Common myeloid progenitor, CD34-positive (primary cell): ENCODE measurements at regions not wholly inside any gene's neighbourhood (a gene's known extent, or its start where the extent isn't known, plus 50 kb on each side); places are given as distances from the start of the nearest gene placed in this dataset.
A peak's percentile ranks its signal among the peaks of the same experiment; 100 is the strongest.
"Not testable (repeated sequence)": the region's sequence is repeated elsewhere in the genome, so short reads cannot be mapped to it uniquely, and the experiment has no call there.

Experiments used
- CTCF ChIA-PET: fragments of 350-600 bp; sonication (Branson Sonifier 250); formaldehyde crosslinking; loops from one replicate; lab custom pipeline; 2021; ENCODE audit warnings: antibody characterized with exemption; lab: Charles Lee
- POLR2A ChIA-PET: fragments of 350-600 bp; sonication (Branson Sonifier 250); formaldehyde crosslinking; loops from one replicate; lab custom pipeline; 2021; ENCODE audit warnings: antibody characterized with exemption; lab: Charles Lee
- DNase-seq, 3 donors: peaks; one replicate each; pipeline versions ENCODE4 v3.0.0 to v3.0.0-alpha.2; 2013
- H3K27ac ChIP-seq, 2 experiments: 1 replicate in 1 of 2; 2 replicates in 1 of 2; pipeline ENCODE4 v1.7.0; 2013; ENCODE audit warnings: inconsistent platforms in 2 of 2, low read length in 2 of 2, mild to moderate bottlenecking in 2 of 2, low read depth in 1 of 2, moderate library complexity in 1 of 2; ENCODE audit not compliant: severe bottlenecking in 2 of 2, insufficient read depth in 1 of 2, poor library complexity in 1 of 2
- H3K27me3 ChIP-seq, 5 experiments: replicated peaks in 2 of 5; 1 replicate in 3 of 5; 2 replicates in 2 of 5; pipeline versions ENCODE4 v1.6.1 to v1.7.0; 2013; ENCODE audit warnings: low read length in 4 of 5, mild to moderate bottlenecking in 2 of 5, moderate library complexity in 2 of 5, inconsistent platforms in 1 of 5; ENCODE audit not compliant: insufficient read depth in 5 of 5, control insufficient read depth in 4 of 5
- H3K36me3 ChIP-seq, 4 experiments: 1 replicate in 2 of 4; 2 replicates in 2 of 4; pipeline versions ENCODE4 v1.6.1 to v1.7.0; 2013; ENCODE audit warnings: low read length in 3 of 4, control low read depth in 1 of 4, mild to moderate bottlenecking in 1 of 4; ENCODE audit not compliant: control insufficient read depth in 4 of 4, insufficient read depth in 4 of 4
- H3K4me1 ChIP-seq, 4 experiments: 1 replicate in 3 of 4; 2 replicates in 1 of 4; pipeline versions ENCODE4 v1.6.1 to v1.7.1; 2013; ENCODE audit warnings: low read length in 3 of 4, mild to moderate bottlenecking in 3 of 4, control low read depth in 1 of 4, inconsistent platforms in 1 of 4, moderate library complexity in 1 of 4; ENCODE audit not compliant: control insufficient read depth in 4 of 4, insufficient read depth in 4 of 4; ENCODE audit errors: control extremely low read depth in 1 of 4
- H3K4me3 ChIP-seq, 7 experiments: 1 replicate in 4 of 7; 2 replicates in 3 of 7; pipeline versions ENCODE4 v1.5.1 to v1.7.0; 2013; ENCODE audit warnings: mild to moderate bottlenecking in 7 of 7, low read length in 6 of 7, moderate library complexity in 6 of 7, inconsistent platforms in 2 of 7, low read depth in 2 of 7, control low read depth in 1 of 7; ENCODE audit not compliant: insufficient read depth in 4 of 7, control insufficient read depth in 1 of 7; ENCODE audit errors: extremely low read depth in 1 of 7
- H3K9me3 ChIP-seq, 5 experiments: 1 replicate in 4 of 5; 2 replicates in 1 of 5; pipeline versions ENCODE4 v1.6.1 to v1.7.1; 2013; ENCODE audit warnings: low read length in 4 of 5, mild to moderate bottlenecking in 2 of 5, inconsistent platforms in 1 of 5, low read depth in 1 of 5, moderate library complexity in 1 of 5; ENCODE audit not compliant: control insufficient read depth in 4 of 5, insufficient read depth in 2 of 5; ENCODE audit errors: control extremely low read depth in 1 of 5
- whole genome bisulfite sequencing: methylation state at CpG from one replicate; pipeline ENCODE4 v1.1.5; 2013; ENCODE audit not compliant: insufficient coverage; 5-methylcytosine and 5-hydroxymethylcytosine counted together

- WGBS, result no CpG with 5 or more reads among the region's 2 CpGs
- Histone ChIP-seq H3K4me3 (no peak overlapping the region), H3K4me1 (no peaks in the 10 kb centered on the region), H3K36me3 (no peaks in the 10 kb centered on the region), H3K27me3 (no peaks in the 10 kb centered on the region), H3K27ac (no peak overlapping the region), H3K9me3 (peaks cover 0 to 7% (median 0%) of the 10 kb centered on the region in 5 experiments)
- ChIA-PET POLR2A (no interaction called here), CTCF (no interaction called here)
- no peak for DNase-seq
Measured at GRCh38 chr7:8357536-8357935, 75.9 kb upstream of the NXPH1 start.

- ChIA-PET CTCF (no interaction called here), POLR2A (no interaction called here)
- no peak overlapping the region for H3K4me3 ChIP-seq
- WGBS, result 42% methylated on average over 1 of the region's 1 CpG
- peaks cover 0 to 7% (median 0%) of the 10 kb centered on the region in 5 experiments for H3K9me3 ChIP-seq
- H3K27ac ChIP-seq, result no peak overlapping the region
- no peak for DNase-seq
- H3K36me3 ChIP-seq, result no peaks in the 10 kb centered on the region
- H3K4me1 ChIP-seq, result no peaks in the 10 kb centered on the region
- H3K27me3 ChIP-seq, result no peaks in the 10 kb centered on the region
Measured at GRCh38 chr7:8360564-8361153, 72.8 kb upstream of the NXPH1 start.

DNA sequence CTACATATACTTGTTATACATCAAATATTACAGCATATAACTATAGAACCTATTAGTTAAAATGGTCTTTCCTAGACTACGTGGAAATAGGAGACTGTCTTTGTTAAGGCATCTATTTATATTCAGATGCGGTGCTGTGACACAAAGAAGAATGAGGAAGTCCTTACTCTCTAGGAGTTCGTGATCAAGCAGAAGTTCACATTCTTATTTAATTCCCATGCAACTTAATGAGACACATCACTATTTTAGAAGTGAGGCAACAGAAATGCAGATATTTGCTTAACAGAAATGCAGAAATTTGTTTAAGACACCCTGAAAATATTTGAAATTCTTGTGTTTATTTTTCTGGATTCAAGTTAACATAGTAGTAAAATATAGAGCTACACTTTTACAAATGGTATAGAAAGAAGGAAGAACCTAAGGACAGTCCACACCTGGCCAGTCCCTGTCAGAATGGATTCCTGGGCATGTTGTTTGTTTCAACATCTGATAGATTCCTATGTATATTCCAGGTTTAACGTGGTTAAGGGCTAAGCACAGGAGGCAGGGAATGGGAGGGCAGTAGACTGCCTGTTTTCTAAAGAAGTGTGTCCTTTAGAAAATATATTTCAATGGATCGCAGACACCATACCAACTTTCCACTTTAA lies 70.6 kb upstream of the NXPH1 start:
- Histone ChIP-seq H3K27me3 (no peaks in the 10 kb centered on the region), H3K4me1 (no peaks in the 10 kb centered on the region), H3K9me3 (peaks cover 0 to 7% (median 0%) of the 10 kb centered on the region in 5 experiments), H3K27ac (no peak overlapping the region), H3K4me3 (no peak overlapping the region), H3K36me3 (no peaks in the 10 kb centered on the region)
- WGBS, result no CpG with 5 or more reads among the region's 5 CpGs
- ChIA-PET CTCF (interaction anchor here (1.6 kb wide), 1 partner anchor 14 kb away, joined by 4 read pairs; no protein-coding TSS in a partner anchor), POLR2A (no interaction called here)
- peak in 2 of 3 donors; percentile 27 to 34 for DNase-seq

GRCh38 chr7:8363407-8364015 lies 69.9 kb upstream of the NXPH1 start:
- H3K4me1 ChIP-seq, result no peaks in the 10 kb centered on the region
- no peak overlapping the region for H3K4me3 ChIP-seq
- no peak for DNase-seq
- POLR2A ChIA-PET, result no interaction called here
- CTCF ChIA-PET, result interaction anchor here (1.6 kb wide), 1 partner anchor 13 kb away, joined by 4 read pairs; no protein-coding TSS in a partner anchor
- 96% methylated on average over 3 of the region's 3 CpGs for WGBS
- H3K9me3 ChIP-seq, result peaks cover 0 to 5% (median 0%) of the 10 kb centered on the region in 5 experiments
- H3K27ac ChIP-seq, result no peak overlapping the region
- H3K36me3 ChIP-seq, result no peaks in the 10 kb centered on the region
- H3K27me3 ChIP-seq, result no peaks in the 10 kb centered on the region

DNA sequence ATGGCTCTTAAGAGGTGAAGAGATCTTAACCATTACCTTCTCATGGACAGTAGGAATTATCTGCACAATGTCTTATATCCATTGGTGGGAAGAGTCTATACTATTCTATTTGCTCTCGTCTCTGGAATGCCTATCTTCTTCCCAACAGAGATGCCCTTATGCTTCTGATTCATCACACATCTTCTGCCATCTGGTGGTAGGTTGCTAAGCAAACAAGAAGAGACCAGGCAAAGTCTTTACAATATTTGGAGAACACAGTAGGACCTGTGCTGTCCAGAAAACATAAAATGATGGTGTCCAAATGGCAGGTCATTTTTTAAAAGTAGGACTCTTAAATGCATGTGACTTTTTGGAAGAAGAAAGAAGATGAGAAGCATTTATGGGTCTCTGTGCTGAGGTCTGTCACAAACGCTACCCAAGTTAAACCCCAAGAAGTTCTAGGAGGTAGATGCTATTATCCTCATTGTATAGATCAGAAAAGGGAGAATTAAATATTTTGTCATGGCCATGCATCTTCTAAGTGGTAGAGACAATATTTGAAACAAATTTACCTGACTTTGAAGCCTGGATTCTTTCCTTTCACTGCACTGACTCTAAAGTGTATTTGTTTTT lies 67.8 kb upstream of the NXPH1 start:
- WGBS, result 75% methylated on average over 1 of the region's 2 CpGs
- Histone ChIP-seq H3K4me3 (no peak overlapping the region), H3K9me3 (no peaks in the 10 kb centered on the region), H3K27me3 (no peaks in the 10 kb centered on the region), H3K36me3 (no peaks in the 10 kb centered on the region), H3K4me1 (no peaks in the 10 kb centered on the region), H3K27ac (no peak overlapping the region)
- CTCF ChIA-PET, result no interaction called here
- DNase-seq, result peak; percentile 1 to 11 (median 4)
- POLR2A ChIA-PET, result no interaction called here

GRCh38 chr7:8368007-8368406 lies 65.4 kb upstream of the NXPH1 start:
- H3K36me3 ChIP-seq, POLR2A ChIA-PET, H3K27ac ChIP-seq, H3K27me3 ChIP-seq, CTCF ChIA-PET, H3K9me3 ChIP-seq, H3K4me3 ChIP-seq, H3K4me1 ChIP-seq, DNase-seq: not testable (repeated sequence)
- WGBS, result 67% methylated on average over 1 of the region's 3 CpGs

GRCh38 chr7:8371742-8372141 lies 61.7 kb upstream of the NXPH1 start:
- ChIA-PET CTCF (no interaction called here), POLR2A (no interaction called here)
- no peaks in the 10 kb centered on the region for H3K4me1 ChIP-seq
- H3K4me3 ChIP-seq, result no peak overlapping the region
- H3K9me3 ChIP-seq, result no peaks in the 10 kb centered on the region
- no peaks in the 10 kb centered on the region for H3K36me3 ChIP-seq
- H3K27ac ChIP-seq, result no peak overlapping the region
- WGBS, result no CpG with 5 or more reads among the region's 2 CpGs
- H3K27me3 ChIP-seq, result no peaks in the 10 kb centered on the region
- no peak for DNase-seq
